ENCODE measurements at regions not wholly inside any gene's neighbourhood (a gene's known extent, or its start where the extent isn't known, plus 50 kb on each side); places are given as distances from the start of the nearest gene placed in this dataset.

DNA sequence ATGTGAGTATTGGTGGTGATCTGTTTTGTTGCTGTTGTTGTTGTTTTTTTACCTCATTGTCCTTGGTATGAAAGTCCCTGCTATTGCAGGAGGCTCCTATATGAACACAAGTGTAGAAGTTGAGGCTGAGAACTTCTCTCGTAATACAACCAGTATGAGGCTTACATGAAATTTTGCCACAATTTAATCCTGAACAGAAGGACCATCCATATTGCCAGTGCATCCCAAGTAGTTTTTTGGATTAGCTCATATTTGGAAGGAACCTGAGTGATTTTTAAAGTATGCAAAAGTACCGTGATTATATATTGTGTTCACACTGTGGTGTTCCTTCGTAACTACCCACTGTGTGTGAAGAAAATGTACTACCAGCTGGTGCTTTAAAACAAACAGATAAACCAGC lies 2095.5 kb upstream of the WWC1 start:
- H3K4me3 ChIP-seq, result no peak overlapping the region
- H2AFZ ChIP-seq, result no peak overlapping the region
- no peaks in the 10 kb centered on the region for H3K4me1 ChIP-seq (ENCODE audit: insufficient read depth)
- no peaks in the 10 kb centered on the region for H3K79me2 ChIP-seq (ENCODE audit: insufficient read depth)
- 7 to 12% methylated on average over 3 of the region's 3 CpGs for WGBS, 2 experiments (ENCODE audit: low coverage in 1 of 2, low lambda C conversion rate in 2 of 2, missing lambda C conversion rate in 2 of 2)
- H3K4me2 ChIP-seq (ENCODE audit: unreplicated experiment), result no peak overlapping the region
- in situ Hi-C loops (cut with MboI), result no loop called here
- H3K9me2 ChIP-seq (ENCODE audit: insufficient read depth), result no peaks in the 10 kb centered on the region
- TF ChIP-seq EZH2 (IDR thresholded peaks at IDR 0.05; ENCODE audit: insufficient read depth, poor library complexity, severe bottlenecking), result no peak
- no peak for TF ChIP-seq EZH2phosphoT487 (IDR thresholded peaks at IDR 0.05; ENCODE audit: insufficient read depth, low read depth)
- no peaks in the 10 kb centered on the region for H3K27me3 ChIP-seq (replicated peaks; ENCODE audit: insufficient read depth)
- no peaks in the 10 kb centered on the region for H3K9me3 ChIP-seq (ENCODE audit: low read depth)
- no peaks in the 10 kb centered on the region for H3K36me3 ChIP-seq (ENCODE audit: low read depth)
- H3F3A ChIP-seq (ENCODE audit: insufficient read depth), result no peaks in the 10 kb centered on the region
- no peak overlapping the region for H3K27ac ChIP-seq
- H3K9ac ChIP-seq, result no peak overlapping the region
- no peak for DNase-seq
- no peaks in the 10 kb centered on the region for H4K20me1 ChIP-seq (ENCODE audit: insufficient read depth)

GRCh38 chr5:166200532-166200931 lies 2090.9 kb upstream of the WWC1 start:
- Histone ChIP-seq H2AFZ (no peak overlapping the region), H3K9me3 (ENCODE audit: low read depth) (no peaks in the 10 kb centered on the region), H3K9ac (no peak overlapping the region), H3K4me3 (no peak overlapping the region), H3K36me3 (ENCODE audit: low read depth) (no peaks in the 10 kb centered on the region), H3K4me2 (ENCODE audit: unreplicated experiment) (no peak overlapping the region), H3F3A (ENCODE audit: insufficient read depth) (no peaks in the 10 kb centered on the region), H3K9me2 (ENCODE audit: insufficient read depth) (no peaks in the 10 kb centered on the region), H3K27ac (no peak overlapping the region), H4K20me1 (ENCODE audit: insufficient read depth) (no peaks in the 10 kb centered on the region), H3K27me3 (replicated peaks; ENCODE audit: insufficient read depth) (no peaks in the 10 kb centered on the region), H3K79me2 (ENCODE audit: insufficient read depth) (no peaks in the 10 kb centered on the region), H3K4me1 (ENCODE audit: insufficient read depth) (no peaks in the 10 kb centered on the region)
- DNase-seq, result no peak
- in situ Hi-C loops (cut with MboI), result no loop called here
- TF ChIP-seq EZH2phosphoT487 (IDR thresholded peaks at IDR 0.05; ENCODE audit: insufficient read depth, low read depth) (no peak), EZH2 (IDR thresholded peaks at IDR 0.05; ENCODE audit: insufficient read depth, poor library complexity, severe bottlenecking) (no peak)
- 24 to 28% methylated on average over 2 of the region's 2 CpGs for WGBS, 2 experiments (ENCODE audit: low coverage in 1 of 2, low lambda C conversion rate in 2 of 2, missing lambda C conversion rate in 2 of 2)

DNA sequence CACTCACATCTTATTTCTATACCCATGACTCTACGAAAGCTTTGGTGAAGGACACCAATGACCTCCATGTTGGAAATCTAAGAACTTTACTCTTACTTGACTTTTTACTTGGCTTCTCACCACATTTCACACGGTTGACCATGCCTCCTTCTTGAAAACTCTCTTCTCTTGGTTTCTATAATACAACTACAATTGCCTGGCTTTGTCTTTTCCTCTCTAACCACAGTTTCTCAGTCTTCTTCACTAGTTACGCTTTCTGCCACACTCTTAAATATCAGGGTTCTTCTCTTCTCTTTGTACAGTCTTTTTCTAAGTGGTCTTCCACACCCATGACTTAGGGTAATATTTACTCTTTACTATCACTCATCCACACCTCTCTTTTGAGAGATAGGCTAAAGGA lies 2079.8 kb upstream of the WWC1 start:
- Histone ChIP-seq H3K9me2 (ENCODE audit: insufficient read depth) (no peaks in the 10 kb centered on the region), H3K9me3 (ENCODE audit: low read depth) (no peaks in the 10 kb centered on the region)
- WGBS, 2 experiments (ENCODE audit: low coverage in 1 of 2, low lambda C conversion rate in 2 of 2, missing lambda C conversion rate in 2 of 2), result 26 to 29% methylated on average over 3 of the region's 3 CpGs

GRCh38 chr5:166236327-166236726 lies 2055.1 kb upstream of the WWC1 start:
- WGBS, 2 experiments (ENCODE audit: low coverage in 1 of 2, low lambda C conversion rate in 2 of 2, missing lambda C conversion rate in 2 of 2), result 7 to 22% methylated on average over 1 of the region's 1 CpG
- TF ChIP-seq EZH2 (IDR thresholded peaks at IDR 0.05; ENCODE audit: insufficient read depth, poor library complexity, severe bottlenecking) (no peak), EZH2phosphoT487 (IDR thresholded peaks at IDR 0.05; ENCODE audit: insufficient read depth, low read depth) (no peak)

More for the DNA sequence above, 2079.8 kb upstream of the WWC1 start:
- Histone ChIP-seq H3K27me3 (replicated peaks; ENCODE audit: insufficient read depth) (no peaks in the 10 kb centered on the region), H3K36me3 (ENCODE audit: low read depth) (no peaks in the 10 kb centered on the region), H2AFZ (no peak overlapping the region), H3K4me3 (no peak overlapping the region), H3K79me2 (ENCODE audit: insufficient read depth) (no peaks in the 10 kb centered on the region), H4K20me1 (ENCODE audit: insufficient read depth) (no peaks in the 10 kb centered on the region), H3K27ac (no peak overlapping the region), H3F3A (ENCODE audit: insufficient read depth) (no peaks in the 10 kb centered on the region), H3K9ac (no peak overlapping the region), H3K4me2 (ENCODE audit: unreplicated experiment) (no peak overlapping the region), H3K4me1 (ENCODE audit: insufficient read depth) (no peaks in the 10 kb centered on the region)
- in situ Hi-C loops (cut with MboI), result no loop called here
- TF ChIP-seq EZH2phosphoT487 (IDR thresholded peaks at IDR 0.05; ENCODE audit: insufficient read depth, low read depth), result no peak
- TF ChIP-seq EZH2 (IDR thresholded peaks at IDR 0.05; ENCODE audit: insufficient read depth, poor library complexity, severe bottlenecking), result no peak
- DNase-seq, result no peak

DNA sequence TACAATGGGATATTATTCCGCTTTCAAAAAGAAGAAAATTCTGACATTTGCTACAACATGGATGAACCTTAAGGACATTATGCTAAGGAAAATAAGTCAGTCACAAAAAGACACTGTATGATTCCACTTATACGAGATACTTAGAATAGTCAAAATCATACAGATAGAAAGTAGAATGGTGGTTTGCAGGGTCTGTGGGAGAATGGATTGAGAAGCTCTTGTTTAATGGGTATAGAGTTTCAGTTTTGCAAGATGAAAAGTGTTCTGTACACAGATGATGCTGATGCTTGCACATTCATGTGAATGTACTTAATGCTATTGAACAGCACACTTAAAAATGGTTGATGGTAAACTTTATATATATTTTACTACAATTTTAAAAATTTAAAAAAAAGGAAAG lies 2050.7 kb upstream of the WWC1 start:
- Histone ChIP-seq H3K9me2 (ENCODE audit: insufficient read depth) (no peaks in the 10 kb centered on the region), H3K27ac (no peak overlapping the region), H4K20me1 (ENCODE audit: insufficient read depth) (no peaks in the 10 kb centered on the region), H3K79me2 (ENCODE audit: insufficient read depth) (no peaks in the 10 kb centered on the region), H2AFZ (no peak overlapping the region), H3K4me2 (ENCODE audit: unreplicated experiment) (no peak overlapping the region), H3K27me3 (replicated peaks; ENCODE audit: insufficient read depth) (no peaks in the 10 kb centered on the region), H3K4me3 (no peak overlapping the region), H3F3A (ENCODE audit: insufficient read depth) (no peaks in the 10 kb centered on the region), H3K36me3 (ENCODE audit: low read depth) (no peaks in the 10 kb centered on the region), H3K4me1 (ENCODE audit: insufficient read depth) (no peaks in the 10 kb centered on the region), H3K9me3 (ENCODE audit: low read depth) (no peaks in the 10 kb centered on the region), H3K9ac (no peak overlapping the region)
- WGBS, 2 experiments (ENCODE audit: low coverage in 1 of 2, low lambda C conversion rate in 2 of 2, missing lambda C conversion rate in 2 of 2), result 20 to 29% methylated on average over 2 of the region's 2 CpGs
- in situ Hi-C loops (cut with MboI), result no loop called here
- DNase-seq, result no peak
- no peak for TF ChIP-seq EZH2 (IDR thresholded peaks at IDR 0.05; ENCODE audit: insufficient read depth, poor library complexity, severe bottlenecking)
- no peak for TF ChIP-seq EZH2phosphoT487 (IDR thresholded peaks at IDR 0.05; ENCODE audit: insufficient read depth, low read depth)

More at GRCh38 chr5:166236327-166236726, 2055.1 kb upstream of the WWC1 start:
- H3K9ac ChIP-seq, result no peak overlapping the region
- H3K79me2 ChIP-seq (ENCODE audit: insufficient read depth), result no peaks in the 10 kb centered on the region
- H3K27me3 ChIP-seq (replicated peaks; ENCODE audit: insufficient read depth), result no peaks in the 10 kb centered on the region
- no peaks in the 10 kb centered on the region for H3F3A ChIP-seq (ENCODE audit: insufficient read depth)
- no peak overlapping the region for H3K4me3 ChIP-seq
- H3K4me1 ChIP-seq (ENCODE audit: insufficient read depth), result no peaks in the 10 kb centered on the region
- H3K9me3 ChIP-seq (ENCODE audit: low read depth), result no peaks in the 10 kb centered on the region
- H4K20me1 ChIP-seq (ENCODE audit: insufficient read depth), result no peaks in the 10 kb centered on the region
- H3K4me2 ChIP-seq (ENCODE audit: unreplicated experiment), result no peak overlapping the region
- no peak overlapping the region for H2AFZ ChIP-seq
- no peak for DNase-seq
- in situ Hi-C loops (cut with MboI), result no loop called here
- no peak overlapping the region for H3K27ac ChIP-seq
- H3K36me3 ChIP-seq (ENCODE audit: low read depth), result no peaks in the 10 kb centered on the region
- H3K9me2 ChIP-seq (ENCODE audit: insufficient read depth), result no peaks in the 10 kb centered on the region
